ENCODE measurements at regions not wholly inside any gene's neighbourhood (a gene's known extent, or its start where the extent isn't known, plus 50 kb on each side); places are given as distances from the start of the nearest gene placed in this dataset.

DNA sequence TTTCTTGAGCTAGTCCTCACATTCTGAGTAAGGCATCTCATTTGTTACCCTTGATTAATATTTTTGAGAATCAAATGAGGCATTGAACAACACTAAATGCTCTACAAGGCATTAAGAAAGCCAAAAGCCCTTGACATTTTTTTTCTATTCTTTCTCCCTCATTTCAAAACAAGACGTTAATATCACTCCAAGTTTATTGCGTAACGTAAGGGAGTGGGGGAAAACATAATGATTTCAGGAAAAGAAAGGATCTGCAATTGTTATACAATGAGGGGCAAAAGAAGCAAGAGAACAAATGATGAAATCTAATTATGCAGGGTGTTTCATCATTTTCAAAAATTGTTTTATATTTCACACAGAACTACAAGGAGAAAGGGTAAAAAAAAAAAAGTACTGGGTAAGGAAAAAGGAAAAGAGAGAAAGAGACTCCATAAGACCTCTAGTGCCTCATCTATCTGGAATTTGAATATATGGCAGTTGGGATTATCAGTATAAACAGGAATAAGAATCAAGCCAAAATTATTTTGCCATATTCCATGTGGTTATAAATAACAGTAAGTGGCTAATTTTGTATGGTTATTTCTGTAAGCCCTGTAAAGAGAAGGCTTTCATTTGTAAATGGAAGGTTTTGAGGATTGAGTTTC is 163.0 kb downstream of the ABCA8 start:
- no peaks in the 10 kb centered on the region for H3K9me3 ChIP-seq (ENCODE audit: control insufficient read depth in 1 of 2, low read length in 2 of 2)
- no peak overlapping the region for H3K4me3 ChIP-seq (ENCODE audit: low read depth in 1 of 2, low read length in 2 of 2)
- peaks cover 0 to 5% of the 10 kb centered on the region in 2 donors for H3K4me1 ChIP-seq (ENCODE audit: control insufficient read depth in 1 of 2, insufficient read depth in 2 of 2, low read length in 2 of 2)
- peak overlapping the region; percentile 35 for H3K27ac ChIP-seq (ENCODE audit: low read length)
- no peaks in the 10 kb centered on the region for H3K36me3 ChIP-seq (ENCODE audit: control insufficient read depth in 1 of 2, insufficient read depth in 2 of 2, low read length in 2 of 2)
- no peaks in the 10 kb centered on the region for H3K27me3 ChIP-seq (ENCODE audit: low read depth, low read length)

DNA sequence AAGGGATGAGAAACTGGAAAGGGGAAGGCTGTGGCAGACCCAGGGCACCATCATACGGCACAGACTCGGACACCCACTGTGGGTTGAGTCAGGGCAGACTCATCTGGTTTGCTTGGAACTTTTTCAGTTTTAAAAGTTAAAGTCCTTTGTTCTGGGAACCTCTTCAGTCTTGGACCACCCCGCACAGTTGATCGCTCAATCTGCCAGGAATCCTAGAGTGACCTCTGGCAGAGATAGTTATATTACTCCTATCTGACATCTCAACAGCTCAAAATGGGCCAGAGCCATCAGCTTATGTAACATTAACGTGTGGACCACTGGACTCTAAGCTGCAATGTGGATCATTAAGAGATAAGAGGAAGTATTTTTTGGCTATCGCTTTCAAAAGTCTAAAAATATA is 164.3 kb downstream of the ABCA8 start:
- H3K4me3 ChIP-seq (ENCODE audit: low read depth in 1 of 2, low read length in 2 of 2) = no peak overlapping the region
- H3K36me3 ChIP-seq (ENCODE audit: control insufficient read depth in 1 of 2, insufficient read depth in 2 of 2, low read length in 2 of 2) = no peaks in the 10 kb centered on the region
- H3K27me3 ChIP-seq (ENCODE audit: low read depth, low read length) = no peaks in the 10 kb centered on the region
- peaks cover 0 to 5% of the 10 kb centered on the region in 2 donors for H3K4me1 ChIP-seq (ENCODE audit: control insufficient read depth in 1 of 2, insufficient read depth in 2 of 2, low read length in 2 of 2)
- no peak overlapping the region for H3K27ac ChIP-seq (ENCODE audit: low read length)
- H3K9me3 ChIP-seq (ENCODE audit: control insufficient read depth in 1 of 2, low read length in 2 of 2) = no peaks in the 10 kb centered on the region

DNA sequence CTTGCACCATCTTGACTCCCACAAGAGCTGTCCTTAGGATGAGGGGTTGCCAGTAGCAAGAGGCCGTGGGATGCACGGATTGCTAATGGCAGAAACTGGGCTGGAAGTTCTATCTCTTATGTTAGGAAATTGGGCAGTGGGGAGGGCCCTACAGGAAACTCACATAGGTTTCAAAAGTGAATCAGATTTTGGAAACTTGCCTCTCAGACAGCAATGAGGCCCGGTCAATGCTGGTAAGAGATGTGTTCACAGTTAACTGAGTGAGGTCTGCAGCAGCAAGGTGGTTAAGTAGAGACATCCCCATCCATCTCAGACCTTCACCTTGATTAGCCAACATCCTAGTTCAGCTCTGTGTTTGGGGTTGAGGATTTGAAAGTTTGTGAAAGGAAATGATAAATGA is 164.7 kb downstream of the ABCA8 start:
- H3K9me3 ChIP-seq (ENCODE audit: control insufficient read depth in 1 of 2, low read length in 2 of 2) = no peaks in the 10 kb centered on the region
- H3K4me3 ChIP-seq (ENCODE audit: low read depth in 1 of 2, low read length in 2 of 2) = peak overlapping the region in 1 of 2 donors; percentile 4
- no peak overlapping the region for H3K27ac ChIP-seq (ENCODE audit: low read length)
- H3K27me3 ChIP-seq (ENCODE audit: low read depth, low read length) = no peaks in the 10 kb centered on the region
- no peaks in the 10 kb centered on the region for H3K36me3 ChIP-seq (ENCODE audit: control insufficient read depth in 1 of 2, insufficient read depth in 2 of 2, low read length in 2 of 2)
- peaks cover 0 to 5% of the 10 kb centered on the region in 2 donors for H3K4me1 ChIP-seq (ENCODE audit: control insufficient read depth in 1 of 2, insufficient read depth in 2 of 2, low read length in 2 of 2)

DNA sequence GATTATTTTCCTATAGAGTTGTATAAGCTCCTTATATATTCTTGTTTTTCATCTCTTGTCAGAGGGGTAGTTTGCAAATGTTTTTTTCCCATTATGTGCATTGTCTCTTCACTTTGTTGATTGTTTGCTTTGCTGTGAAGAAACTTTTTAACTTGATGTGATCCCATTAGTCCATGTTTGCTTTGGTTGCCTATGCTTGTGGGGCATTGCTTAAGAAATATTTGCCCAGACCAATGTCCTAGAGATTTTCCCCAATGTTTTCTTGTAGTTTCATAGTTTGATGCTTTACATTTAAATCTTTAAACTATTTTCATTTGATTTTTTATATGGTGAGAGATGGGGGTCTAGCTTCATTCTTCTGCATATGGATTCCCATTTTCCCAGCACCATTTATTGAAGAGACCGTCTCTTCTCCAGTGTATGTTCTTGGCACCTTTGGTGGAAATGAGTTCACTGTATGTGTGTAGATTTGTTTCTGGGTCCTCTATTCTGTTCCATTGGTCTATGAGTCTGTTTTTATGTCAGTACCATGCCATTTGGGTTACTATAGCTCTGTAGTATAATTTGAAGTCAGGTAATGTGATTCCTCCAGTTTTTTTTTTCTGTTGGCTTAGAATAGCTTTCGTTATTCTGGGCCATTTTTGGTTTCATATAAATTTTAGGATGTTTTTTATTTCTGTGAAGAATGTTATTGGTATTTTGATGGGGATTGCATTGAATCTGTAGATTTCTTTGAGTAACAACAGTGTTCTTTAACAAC is 165.8 kb downstream of the ABCA8 start:
- Histone ChIP-seq H3K36me3 (ENCODE audit: control insufficient read depth in 1 of 2, insufficient read depth in 2 of 2, low read length in 2 of 2) (no peaks in the 10 kb centered on the region), H3K27me3 (ENCODE audit: low read depth, low read length) (no peaks in the 10 kb centered on the region), H3K4me3 (ENCODE audit: low read depth in 1 of 2, low read length in 2 of 2) (no peak overlapping the region), H3K4me1 (ENCODE audit: control insufficient read depth in 1 of 2, insufficient read depth in 2 of 2, low read length in 2 of 2) (peaks cover 0 to 5% of the 10 kb centered on the region in 2 donors), H3K27ac (ENCODE audit: low read length) (no peak overlapping the region), H3K9me3 (ENCODE audit: control insufficient read depth in 1 of 2, low read length in 2 of 2) (no peaks in the 10 kb centered on the region)

DNA sequence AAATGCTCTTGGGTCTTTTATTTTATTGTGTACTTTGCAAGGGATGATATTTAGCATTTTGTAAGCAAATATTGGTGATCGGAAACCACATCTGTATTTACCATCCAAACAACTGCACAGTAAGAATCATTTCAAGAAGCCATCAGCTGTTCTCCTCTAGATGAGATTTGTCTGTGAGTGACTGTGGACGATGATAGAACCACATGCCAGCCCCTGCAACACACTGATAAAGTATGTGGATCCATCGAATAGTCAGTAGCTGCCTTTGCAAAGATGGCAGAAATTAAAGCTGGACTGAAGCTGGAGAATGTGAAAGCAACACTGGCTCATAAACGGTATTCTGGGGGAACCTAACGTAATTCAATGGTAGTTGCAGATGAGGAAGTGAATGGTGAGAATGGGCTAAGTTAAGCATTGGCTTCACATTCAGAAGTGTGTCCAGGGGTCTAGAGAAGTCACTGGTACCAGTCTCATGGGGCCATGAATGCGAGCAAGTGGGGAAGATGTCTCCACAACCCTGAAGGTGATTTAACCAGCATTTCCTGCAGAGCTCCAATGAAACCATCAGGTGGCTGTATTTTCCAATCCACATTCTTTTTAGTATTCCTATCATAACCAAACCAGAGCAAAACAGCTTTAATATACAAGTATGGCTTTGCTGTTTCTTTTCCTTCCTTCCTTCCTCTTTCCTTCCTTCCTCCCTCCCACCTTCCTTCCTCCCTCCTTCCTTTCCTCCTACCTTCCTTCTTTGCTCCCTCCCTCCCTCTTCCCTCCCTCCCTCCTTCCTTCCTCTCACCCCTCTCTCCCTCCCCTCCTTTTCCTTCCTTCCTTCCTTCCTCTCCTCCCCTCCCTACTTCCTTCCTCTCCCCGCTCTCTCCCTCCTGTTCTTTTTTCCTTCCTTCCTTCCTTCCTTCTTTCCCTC is 169.4 kb downstream of the ABCA8 start:
- no peak overlapping the region for H3K27ac ChIP-seq (ENCODE audit: low read length)
- H3K36me3 ChIP-seq (ENCODE audit: control insufficient read depth in 1 of 2, insufficient read depth in 2 of 2, low read length in 2 of 2) = no peaks in the 10 kb centered on the region
- no peaks in the 10 kb centered on the region for H3K27me3 ChIP-seq (ENCODE audit: low read depth, low read length)
- no peaks in the 10 kb centered on the region for H3K4me1 ChIP-seq (ENCODE audit: control insufficient read depth in 1 of 2, insufficient read depth in 2 of 2, low read length in 2 of 2)
- H3K9me3 ChIP-seq (ENCODE audit: control insufficient read depth in 1 of 2, low read length in 2 of 2) = peaks cover 0 to 3% of the 10 kb centered on the region in 2 donors
- H3K4me3 ChIP-seq (ENCODE audit: low read depth in 1 of 2, low read length in 2 of 2) = no peak overlapping the region

DNA sequence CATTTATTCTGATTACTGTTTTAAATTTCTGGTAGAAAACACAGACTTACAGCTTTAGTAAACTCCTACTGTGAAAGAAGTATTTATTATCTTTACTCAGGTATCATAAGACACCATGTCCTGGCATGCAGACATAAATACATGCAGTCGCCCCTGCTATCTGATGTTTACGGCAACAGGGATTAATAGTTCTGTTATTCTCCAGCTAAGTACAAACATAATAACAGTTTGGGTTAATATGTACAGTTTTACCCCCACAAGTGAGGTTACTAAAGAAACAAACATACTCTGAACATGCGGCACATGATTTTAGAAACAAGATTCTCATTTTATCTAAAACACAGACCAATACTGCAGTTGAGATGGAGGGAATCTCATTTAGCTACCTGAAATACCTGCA is 170.8 kb downstream of the ABCA8 start:
- H3K4me3 ChIP-seq (ENCODE audit: low read depth in 1 of 2, low read length in 2 of 2) = no peak overlapping the region
- no peaks in the 10 kb centered on the region for H3K36me3 ChIP-seq (ENCODE audit: control insufficient read depth in 1 of 2, insufficient read depth in 2 of 2, low read length in 2 of 2)
- H3K27ac ChIP-seq (ENCODE audit: low read length) = no peak overlapping the region

DNA sequence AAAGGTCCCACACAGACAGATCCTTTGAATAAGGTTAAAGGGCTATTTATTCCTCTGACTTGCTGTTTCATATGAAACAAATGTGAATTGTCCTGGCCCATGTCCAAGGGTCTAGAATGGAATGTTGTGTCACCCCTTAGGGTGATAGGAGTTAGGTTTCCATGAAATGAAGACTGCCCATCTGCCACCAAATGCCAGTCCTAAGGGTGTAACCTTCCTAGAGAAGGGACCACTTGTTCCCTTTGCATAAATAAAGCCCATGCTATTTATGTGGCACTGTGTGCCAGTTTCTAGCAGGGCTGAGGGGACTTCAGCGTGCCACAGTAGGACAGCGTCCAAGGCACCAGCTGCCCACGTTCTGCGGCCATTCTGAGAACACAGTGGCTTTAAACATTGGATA is 171.3 kb downstream of the ABCA8 start:
- no peaks in the 10 kb centered on the region for H3K27me3 ChIP-seq (ENCODE audit: low read depth, low read length)
- H3K36me3 ChIP-seq (ENCODE audit: control insufficient read depth in 1 of 2, insufficient read depth in 2 of 2, low read length in 2 of 2) = no peaks in the 10 kb centered on the region
- H3K4me1 ChIP-seq (ENCODE audit: control insufficient read depth in 1 of 2, insufficient read depth in 2 of 2, low read length in 2 of 2) = no peaks in the 10 kb centered on the region
- H3K27ac ChIP-seq (ENCODE audit: low read length) = no peak overlapping the region
- peaks cover 0 to 3% of the 10 kb centered on the region in 2 donors for H3K9me3 ChIP-seq (ENCODE audit: control insufficient read depth in 1 of 2, low read length in 2 of 2)
- no peak overlapping the region for H3K4me3 ChIP-seq (ENCODE audit: low read depth in 1 of 2, low read length in 2 of 2)

More for the DNA sequence above, 170.8 kb downstream of the ABCA8 start:
- H3K4me1 ChIP-seq (ENCODE audit: control insufficient read depth in 1 of 2, insufficient read depth in 2 of 2, low read length in 2 of 2) = no peaks in the 10 kb centered on the region
- no peaks in the 10 kb centered on the region for H3K27me3 ChIP-seq (ENCODE audit: low read depth, low read length)
- peaks cover 0 to 3% of the 10 kb centered on the region in 2 donors for H3K9me3 ChIP-seq (ENCODE audit: control insufficient read depth in 1 of 2, low read length in 2 of 2)

DNA sequence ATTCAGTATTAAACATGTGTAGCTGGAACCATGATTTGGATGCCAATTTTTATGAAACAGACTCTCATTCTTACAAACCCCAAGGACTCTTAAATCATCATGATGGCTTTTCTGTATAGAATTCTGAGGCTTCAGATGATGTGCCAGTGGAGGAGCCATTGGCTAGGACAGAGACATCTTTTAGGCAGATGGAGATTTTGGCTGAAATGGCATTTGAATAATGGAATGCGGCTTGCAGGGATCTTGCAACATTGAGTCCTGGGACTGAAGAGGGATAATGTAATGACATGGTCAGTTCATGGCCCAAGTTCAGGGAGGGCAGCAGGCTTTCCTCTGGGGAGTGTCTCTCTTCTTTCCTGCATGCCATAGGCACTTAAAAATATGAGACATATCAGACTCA is 172.4 kb downstream of the ABCA8 start:
- no peak overlapping the region for H3K4me3 ChIP-seq (ENCODE audit: low read depth in 1 of 2, low read length in 2 of 2)
- H3K27me3 ChIP-seq (ENCODE audit: low read depth, low read length) = no peaks in the 10 kb centered on the region
- H3K27ac ChIP-seq (ENCODE audit: low read length) = no peak overlapping the region
- H3K36me3 ChIP-seq (ENCODE audit: control insufficient read depth in 1 of 2, insufficient read depth in 2 of 2, low read length in 2 of 2) = no peaks in the 10 kb centered on the region
- peaks cover 0 to 1% of the 10 kb centered on the region in 2 donors for H3K4me1 ChIP-seq (ENCODE audit: control insufficient read depth in 1 of 2, insufficient read depth in 2 of 2, low read length in 2 of 2)
- peaks cover 0 to 3% of the 10 kb centered on the region in 2 donors for H3K9me3 ChIP-seq (ENCODE audit: control insufficient read depth in 1 of 2, low read length in 2 of 2)

DNA sequence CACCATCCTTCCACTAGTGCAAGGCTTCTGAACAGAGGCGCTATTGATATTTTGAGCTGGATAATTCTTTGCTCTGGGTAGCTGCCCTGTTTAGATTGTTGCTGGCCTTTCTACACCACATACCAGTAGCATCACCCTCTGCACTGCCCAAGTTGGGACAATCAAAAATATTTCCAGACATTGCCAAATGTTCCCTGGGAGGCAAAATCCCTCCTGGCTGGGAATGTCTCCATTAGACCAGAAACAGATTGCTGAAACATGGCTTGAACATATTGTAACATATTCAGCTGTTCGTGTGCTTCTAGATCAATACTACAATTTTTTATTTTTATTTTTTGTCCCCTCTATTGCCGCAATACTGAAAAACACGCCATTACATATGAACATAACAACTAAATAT is 174.6 kb downstream of the ABCA8 start:
- H3K9me3 ChIP-seq (ENCODE audit: control insufficient read depth in 1 of 2, low read length in 2 of 2) = peaks cover 0 to 3% of the 10 kb centered on the region in 2 donors
- no peaks in the 10 kb centered on the region for H3K27me3 ChIP-seq (ENCODE audit: low read depth, low read length)
- no peak overlapping the region for H3K4me3 ChIP-seq (ENCODE audit: low read depth in 1 of 2, low read length in 2 of 2)
- H3K36me3 ChIP-seq (ENCODE audit: control insufficient read depth in 1 of 2, insufficient read depth in 2 of 2, low read length in 2 of 2) = no peaks in the 10 kb centered on the region
- no peak overlapping the region for H3K27ac ChIP-seq (ENCODE audit: low read length)
- H3K4me1 ChIP-seq (ENCODE audit: control insufficient read depth in 1 of 2, insufficient read depth in 2 of 2, low read length in 2 of 2) = peaks cover 0 to 4% of the 10 kb centered on the region in 2 donors

DNA sequence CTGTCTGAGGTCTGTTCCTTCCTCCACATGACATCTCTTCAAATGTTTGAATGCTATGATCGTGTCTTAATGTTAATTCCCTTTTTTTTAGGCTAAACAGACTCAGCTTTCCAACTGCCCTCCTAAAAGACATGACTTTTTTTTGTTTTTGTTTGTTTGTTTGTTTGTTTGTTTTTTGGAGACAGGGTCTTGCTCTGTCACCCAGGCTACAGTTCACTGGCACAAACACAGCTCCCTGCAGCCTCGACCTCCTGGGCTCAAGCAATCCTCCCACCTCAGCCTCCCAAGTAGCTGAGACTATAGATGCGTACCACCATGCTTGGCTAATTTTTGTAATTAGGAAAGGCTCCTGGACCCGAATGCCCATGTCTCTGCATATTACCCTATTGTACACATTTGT is 176.5 kb downstream of the ABCA8 start:
- Histone ChIP-seq H3K36me3 (ENCODE audit: control insufficient read depth in 1 of 2, insufficient read depth in 2 of 2, low read length in 2 of 2) (no peaks in the 10 kb centered on the region), H3K9me3 (ENCODE audit: control insufficient read depth in 1 of 2, low read length in 2 of 2) (peaks cover 0 to 3% of the 10 kb centered on the region in 2 donors), H3K4me3 (ENCODE audit: low read depth in 1 of 2, low read length in 2 of 2) (no peak overlapping the region), H3K27me3 (ENCODE audit: low read depth, low read length) (no peaks in the 10 kb centered on the region), H3K27ac (ENCODE audit: low read length) (no peak overlapping the region), H3K4me1 (ENCODE audit: control insufficient read depth in 1 of 2, insufficient read depth in 2 of 2, low read length in 2 of 2) (peaks cover 0 to 4% of the 10 kb centered on the region in 2 donors)
